OCI-LY1 (cell line): ENCODE measurements at regions not wholly inside any gene's neighbourhood (a gene's known extent, or its start where the extent isn't known, plus 50 kb on each side); places are given as distances from the start of the nearest gene placed in this dataset.

Source experiments
- H2AFZ ChIP-seq: fragments of 200-600 bp; sonication (generic), shearing (Covaris generic); 2 replicates; pipeline ENCODE4 v1.6.0; 2014; ENCODE audit warnings: antibody characterized with exemption, mild to moderate bottlenecking, low read length
- H3F3A ChIP-seq: fragments of 200-600 bp; sonication (generic), shearing (Covaris generic); 2 replicates; pipeline ENCODE4 v1.6.0; 2014; ENCODE audit warnings: mild to moderate bottlenecking, antibody characterized with exemption, low read length, moderate library complexity; ENCODE audit not compliant: insufficient read depth
- H3K27ac ChIP-seq: fragments of 200-600 bp; sonication (generic); 2 replicates; pipeline ENCODE4 v1.5.1; 2014; ENCODE audit warnings: low read length, mixed run types, mild to moderate bottlenecking, low read depth; ENCODE audit not compliant: poor library complexity, severe bottlenecking
- H3K27me3 ChIP-seq: fragments of 200-600 bp; sonication (generic); 2 replicates; pipeline ENCODE4 v1.6.0; 2014; ENCODE audit warnings: antibody characterized with exemption, mild to moderate bottlenecking, low read length, moderate library complexity; ENCODE audit not compliant: insufficient read depth
- H3K36me3 ChIP-seq: fragments of 200-600 bp; sonication (generic); 2 replicates; pipeline ENCODE4 v1.6.1; 2014; ENCODE audit warnings: mild to moderate bottlenecking, antibody characterized with exemption, low read length, moderate library complexity, mixed read lengths; ENCODE audit not compliant: insufficient read depth
- H3K4me1 ChIP-seq: fragments of 200-600 bp; sonication (generic); 2 replicates; pipeline ENCODE4 v1.5.1; 2014; ENCODE audit warnings: mild to moderate bottlenecking, low read length, moderate library complexity; ENCODE audit not compliant: insufficient read depth, severe bottlenecking
- H3K4me2 ChIP-seq: fragments of 200-600 bp; sonication (generic), shearing (Covaris generic); 2 replicates; pipeline ENCODE4 v1.6.1; 2014; ENCODE audit warnings: low read length
- H3K4me3 ChIP-seq: fragments of 200-600 bp; sonication (generic); 2 replicates; pipeline ENCODE4 v1.5.1; 2014; ENCODE audit warnings: low read length, low read depth, mild to moderate bottlenecking, mixed read lengths; ENCODE audit not compliant: poor library complexity, severe bottlenecking
- H3K79me2 ChIP-seq: fragments of 200-600 bp; shearing (Covaris generic); 2 replicates; pipeline ENCODE4 v1.6.1; 2016; ENCODE audit warnings: mixed run types, low read length, mixed read lengths; ENCODE audit not compliant: insufficient read depth
- H3K9ac ChIP-seq: fragments of 200-600 bp; sonication (generic), shearing (Covaris generic); 2 replicates; pipeline ENCODE4 v1.6.1; 2014; ENCODE audit warnings: mild to moderate bottlenecking, low read length, mixed read lengths
- H3K9me2 ChIP-seq: fragments of 200-600 bp; sonication (generic), shearing (Covaris generic); 2 replicates; pipeline ENCODE4 v1.6.1; 2014; ENCODE audit warnings: low read depth, mild to moderate bottlenecking, low read length, mixed read lengths
- H3K9me3 ChIP-seq: fragments of 200-600 bp; shearing (Covaris generic); 2 replicates; pipeline ENCODE4 v1.6.1; 2014; ENCODE audit warnings: low read length, mixed read lengths
- H4K20me1 ChIP-seq: fragments of 200-600 bp; sonication (generic), shearing (Covaris generic); 2 replicates; pipeline ENCODE4 v1.6.0; 2016; ENCODE audit warnings: mild to moderate bottlenecking, low read length; ENCODE audit not compliant: insufficient read depth
- CTCF ChIP-seq: fragments of 200-600 bp; sonication (generic), shearing (Covaris generic); IDR thresholded peaks from 2 replicates; pipeline ENCODE4 v1.5.1; 2017; ENCODE audit warnings: mild to moderate bottlenecking, antibody characterized with exemption, low read length, moderate library complexity, mixed read lengths
- EZH2 ChIP-seq: fragments of 200-600 bp; sonication (generic), shearing (Covaris generic); IDR thresholded peaks from 2 replicates; pipeline ENCODE4 v1.8.0; 2017; ENCODE audit warnings: borderline replicate concordance, mixed run types, mild to moderate bottlenecking, antibody characterized with exemption, low read length, moderate library complexity, mixed read lengths

- no peaks in the 10 kb centered on the region for H3K36me3 ChIP-seq
- no peaks in the 10 kb centered on the region for H3K9me3 ChIP-seq
- TF ChIP-seq EZH2 (no peak), CTCF (no peak)
- no peak overlapping the region for H3K4me3 ChIP-seq
- no peak overlapping the region for H3K27ac ChIP-seq
- no peaks in the 10 kb centered on the region for H3K4me1 ChIP-seq
- no peaks in the 10 kb centered on the region for H3K27me3 ChIP-seq
- no peak overlapping the region for H3K4me2 ChIP-seq
- no peaks in the 10 kb centered on the region for H3K79me2 ChIP-seq
- no peaks in the 10 kb centered on the region for H3F3A ChIP-seq
- no peaks in the 10 kb centered on the region for H4K20me1 ChIP-seq
- H3K9ac ChIP-seq: no peak overlapping the region
- no peaks in the 10 kb centered on the region for H3K9me2 ChIP-seq
- no peak overlapping the region for H2AFZ ChIP-seq
Observed at GRCh38 chr12:112586148-112586783, 167.5 kb downstream of the PTPN11 start.

GRCh38 chr12:112589275-112589674, 170.5 kb downstream of the PTPN11 start:
- H3K4me2 ChIP-seq: no peak overlapping the region
- H4K20me1 ChIP-seq: no peaks in the 10 kb centered on the region
- TF ChIP-seq EZH2: no peak
- TF ChIP-seq CTCF: no peak
- H3K9ac ChIP-seq: no peak overlapping the region
- no peaks in the 10 kb centered on the region for H3K27me3 ChIP-seq
- no peak overlapping the region for H3K4me3 ChIP-seq
- H3F3A ChIP-seq: no peaks in the 10 kb centered on the region
- no peaks in the 10 kb centered on the region for H3K9me2 ChIP-seq
- no peak overlapping the region for H2AFZ ChIP-seq
- no peak overlapping the region for H3K27ac ChIP-seq
- H3K4me1 ChIP-seq: no peaks in the 10 kb centered on the region
- no peaks in the 10 kb centered on the region for H3K79me2 ChIP-seq
- no peaks in the 10 kb centered on the region for H3K36me3 ChIP-seq
- no peaks in the 10 kb centered on the region for H3K9me3 ChIP-seq

GRCh38 chr12:112590281-112590680, 171.5 kb downstream of the PTPN11 start:
- no peak overlapping the region for H3K4me2 ChIP-seq
- H3K4me1 ChIP-seq: no peaks in the 10 kb centered on the region
- no peaks in the 10 kb centered on the region for H4K20me1 ChIP-seq
- H2AFZ ChIP-seq: no peak overlapping the region
- H3K9me2 ChIP-seq: no peaks in the 10 kb centered on the region
- no peaks in the 10 kb centered on the region for H3K36me3 ChIP-seq
- no peak for TF ChIP-seq CTCF
- TF ChIP-seq EZH2: no peak
- H3F3A ChIP-seq: no peaks in the 10 kb centered on the region
- no peaks in the 10 kb centered on the region for H3K79me2 ChIP-seq
- H3K27ac ChIP-seq: no peak overlapping the region
- H3K27me3 ChIP-seq: no peaks in the 10 kb centered on the region
- H3K9ac ChIP-seq: no peak overlapping the region
- no peaks in the 10 kb centered on the region for H3K9me3 ChIP-seq
- H3K4me3 ChIP-seq: no peak overlapping the region
